Gastroesophageal sphincter (tissue), 4 donors: ENCODE measurements at regions not wholly inside any gene's neighbourhood (a gene's known extent, or its start where the extent isn't known, plus 50 kb on each side); places are given as distances from the start of the nearest gene placed in this dataset.

ENCODE experiments used
- ATAC-seq: fragments of 150-250 bp; one replicate; pipeline ENCODE4 v1.9.1; 2016; ENCODE audit warnings: mild to moderate bottlenecking, moderate library complexity
- H3K27ac ChIP-seq, 4 donors: fragments of 200-600 bp; sonication (generic) in 3 of 4; 1 replicate in 3 of 4; 2 replicates in 1 of 4; pipeline ENCODE4 v1.5.1; 2016 to 2019
- H3K27me3 ChIP-seq: fragments of 200-600 bp; sonication (generic); one replicate; pipeline ENCODE4 v1.5.1; 2019
- H3K36me3 ChIP-seq, 2 donors: fragments of 200-600 bp; sonication (generic); one replicate each; pipeline ENCODE4 v1.5.1; 2019; ENCODE audit warnings: control low read depth in 1 of 2
- H3K4me1 ChIP-seq, 3 donors: fragments of 200-600 bp; sonication (generic); 1 replicate in 2 of 3; 2 replicates in 1 of 3; pipeline ENCODE4 v1.5.1; 2016 to 2019; ENCODE audit warnings: control low read depth in 2 of 3
- H3K4me3 ChIP-seq, 2 donors: fragments of 200-600 bp; sonication (generic); one replicate each; pipeline ENCODE4 v1.5.1; 2019; ENCODE audit warnings: mild to moderate bottlenecking in 1 of 2, moderate library complexity in 1 of 2
- H3K9me3 ChIP-seq, 3 donors: fragments of 200-600 bp; sonication (generic); one replicate each; pipeline ENCODE4 v1.5.1; 2017 to 2019; ENCODE audit warnings: control low read depth in 2 of 3
- CTCF ChIP-seq, 4 experiments: fragments of 200-600 bp in 2 of 4; fragments of 450-650 bp in 2 of 4; sonication (generic) in 1 of 4; IDR thresholded peaks; one replicate each; pipeline ENCODE4 v1.5.1; 2017 to 2019; ENCODE audit warnings: antibody characterized with exemption in 4 of 4, mild to moderate bottlenecking in 2 of 4, moderate library complexity in 2 of 4
- EP300 ChIP-seq: sonication (generic); formaldehyde crosslinking; IDR thresholded peaks from one replicate; pipeline ENCODE4 v1.6.1; 2017; ENCODE audit warnings: antibody characterized with exemption, mild to moderate bottlenecking
- POLR2A ChIP-seq, 2 donors: fragments of 450-650 bp; IDR thresholded peaks; one replicate each; pipeline ENCODE4 v1.6.1; 2017; ENCODE audit warnings: antibody characterized with exemption in 2 of 2, mild to moderate bottlenecking in 2 of 2, moderate library complexity in 1 of 2
- POLR2AphosphoS5 ChIP-seq: sonication (generic); formaldehyde crosslinking; IDR thresholded peaks from one replicate; pipeline ENCODE4 v1.6.1; 2017; ENCODE audit warnings: antibody characterized with exemption
- WGBS, 2 donors: methylation state at CpG; one replicate each; pipeline ENCODE4 v1.1.5; 2018; ENCODE audit warnings: low coverage in 1 of 2; 5-methylcytosine and 5-hydroxymethylcytosine counted together

DNA sequence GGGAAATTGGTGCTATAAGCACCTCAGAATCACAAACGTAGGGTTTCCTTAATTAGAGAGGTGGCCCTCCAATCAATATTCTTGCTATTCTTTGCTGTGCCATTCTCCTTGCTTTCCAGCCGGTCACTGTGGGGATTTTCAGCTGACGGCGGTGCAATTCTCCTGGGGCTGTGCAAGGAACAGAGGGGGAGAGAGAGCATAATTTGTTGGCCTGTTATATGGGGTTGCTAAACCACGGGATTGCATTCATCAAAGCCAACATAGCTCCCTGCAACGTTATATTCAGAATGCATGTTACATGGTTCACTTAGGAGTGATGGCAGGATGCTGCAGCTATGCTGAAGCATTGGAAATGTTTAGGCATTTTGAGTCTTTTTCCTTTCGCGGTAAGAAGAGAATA is 441.3 kb upstream of the CLINT1 start:
- Histone ChIP-seq H3K27me3 (no peaks in the 10 kb centered on the region), H3K4me3 (no peak overlapping the region), H3K36me3 (no peaks in the 10 kb centered on the region), H3K27ac (no peak overlapping the region), H3K4me1 (no peaks in the 10 kb centered on the region), H3K9me3 (peaks cover 0 to 15% (median 0%) of the 10 kb centered on the region in 3 donors)
- TF ChIP-seq POLR2A (IDR thresholded peaks at IDR 0.05) (no peak), EP300 (no peak)
- 64 to 72% methylated on average over 7 to 8 of the region's 8 CpGs for WGBS, 2 donors
- no peak for ATAC-seq

DNA sequence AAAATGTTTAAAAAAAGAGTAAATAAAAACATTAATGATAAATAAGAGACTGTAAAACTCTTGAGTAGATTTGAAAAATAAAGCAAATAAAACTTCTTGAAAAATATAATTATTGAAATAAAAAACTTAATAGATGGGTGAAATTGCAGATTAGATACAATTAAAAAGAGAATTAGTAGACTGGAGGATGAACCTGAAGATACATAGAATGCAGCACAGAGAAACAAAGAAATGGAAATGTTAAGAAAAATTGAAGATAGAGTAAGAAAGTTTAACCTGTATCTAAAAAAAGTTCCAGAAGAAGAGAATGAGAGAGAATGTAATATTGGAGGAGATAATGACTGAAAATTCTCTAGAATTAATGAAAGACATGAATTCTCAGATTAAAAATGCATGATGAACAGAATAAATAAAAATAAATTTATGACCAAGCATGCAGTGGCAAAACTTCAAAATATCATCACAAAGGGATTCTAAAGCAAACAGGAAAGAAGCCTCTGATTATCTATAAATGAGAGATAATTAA is 438.1 kb upstream of the CLINT1 start:
- H3K36me3 ChIP-seq: no peaks in the 10 kb centered on the region
- no peak for TF ChIP-seq POLR2A (IDR thresholded peaks at IDR 0.05)
- no peak for TF ChIP-seq CTCF (IDR thresholded peaks at IDR 0.05)
- TF ChIP-seq EP300: no peak
- TF ChIP-seq POLR2AphosphoS5: no peak
- no peak overlapping the region for H3K27ac ChIP-seq
- no peak for ATAC-seq
- H3K4me1 ChIP-seq: no peaks in the 10 kb centered on the region
- H3K27me3 ChIP-seq: no peaks in the 10 kb centered on the region
- peaks cover 0 to 22% (median 0%) of the 10 kb centered on the region in 3 donors for H3K9me3 ChIP-seq
- no peak overlapping the region for H3K4me3 ChIP-seq

GRCh38 chr5:158294701-158295100 is 435.8 kb upstream of the CLINT1 start:
- WGBS, 2 donors: 57 to 94% methylated on average over 6 of the region's 6 CpGs
- TF ChIP-seq POLR2AphosphoS5: no peak
- TF ChIP-seq EP300: no peak
- no peak for TF ChIP-seq CTCF (IDR thresholded peaks at IDR 0.05)
- TF ChIP-seq POLR2A (IDR thresholded peaks at IDR 0.05): no peak

DNA sequence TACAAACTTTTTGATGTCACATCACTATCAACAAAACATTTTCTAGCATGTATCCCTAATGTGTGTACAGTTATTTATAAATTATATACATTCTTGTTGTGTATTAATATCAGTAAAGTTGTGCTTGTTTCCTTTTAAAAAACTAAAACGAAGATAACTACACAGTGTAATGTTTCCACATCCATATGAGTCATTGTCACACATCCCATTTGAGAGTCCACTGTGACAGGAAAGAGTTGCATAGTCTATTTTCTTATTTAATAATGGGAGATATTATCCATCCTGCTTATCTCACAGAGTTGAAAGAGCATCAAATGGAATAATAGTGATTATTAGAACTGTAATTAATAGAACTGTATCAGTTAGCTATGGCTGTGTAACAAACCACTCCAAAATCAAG is 434.0 kb upstream of the CLINT1 start:
- H3K9me3 ChIP-seq: peaks cover 0 to 22% (median 0%) of the 10 kb centered on the region in 3 donors
- peaks cover 0 to 9% (median 0%) of the 10 kb centered on the region in 3 donors for H3K4me1 ChIP-seq
- 80 to 88% methylated on average over 1 of the region's 1 CpG for WGBS, 2 donors
- no peaks in the 10 kb centered on the region for H3K27me3 ChIP-seq
- no peaks in the 10 kb centered on the region for H3K36me3 ChIP-seq
- H3K4me3 ChIP-seq: no peak overlapping the region
- no peak overlapping the region for H3K27ac ChIP-seq
- no peak for ATAC-seq
- TF ChIP-seq EP300: no peak
- TF ChIP-seq POLR2AphosphoS5: no peak
- TF ChIP-seq POLR2A (IDR thresholded peaks at IDR 0.05): no peak
- TF ChIP-seq CTCF (IDR thresholded peaks at IDR 0.05): no peak

More at GRCh38 chr5:158294701-158295100, 435.8 kb upstream of the CLINT1 start:
- Histone ChIP-seq H3K27ac (no peak overlapping the region), H3K4me1 (no peaks in the 10 kb centered on the region), H3K4me3 (no peak overlapping the region), H3K36me3 (no peaks in the 10 kb centered on the region), H3K27me3 (no peaks in the 10 kb centered on the region), H3K9me3 (peaks cover 0 to 22% (median 0%) of the 10 kb centered on the region in 3 donors)
- no peak for ATAC-seq

DNA sequence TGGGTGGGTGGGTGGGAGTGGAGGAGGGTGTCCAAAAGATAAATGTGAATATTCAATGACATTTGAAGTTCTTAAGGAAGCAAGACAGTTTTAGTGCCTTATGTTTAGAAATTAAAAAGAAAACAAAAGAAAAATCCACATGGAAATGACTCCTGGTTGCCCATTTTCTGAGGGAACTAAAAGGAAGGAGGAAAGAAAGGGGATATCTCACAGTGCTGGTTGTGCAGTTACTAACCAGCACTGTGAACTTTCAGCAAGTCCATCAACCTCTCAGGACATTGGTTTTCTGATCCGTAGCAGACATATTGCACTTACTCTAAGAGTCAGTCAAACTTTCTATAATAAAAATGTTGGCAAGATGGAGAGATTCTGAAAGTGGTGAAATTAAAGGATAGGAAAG is 431.0 kb upstream of the CLINT1 start:
- H3K27ac ChIP-seq: no peak overlapping the region
- no peak overlapping the region for H3K4me3 ChIP-seq
- no peaks in the 10 kb centered on the region for H3K27me3 ChIP-seq
- ATAC-seq: no peak
- H3K4me1 ChIP-seq: peaks cover 0 to 9% (median 0%) of the 10 kb centered on the region in 3 donors
- H3K9me3 ChIP-seq: peaks cover 0 to 6% (median 0%) of the 10 kb centered on the region in 3 donors
- TF ChIP-seq POLR2AphosphoS5: no peak
- no peak for TF ChIP-seq CTCF (IDR thresholded peaks at IDR 0.05)
- TF ChIP-seq POLR2A (IDR thresholded peaks at IDR 0.05): no peak
- TF ChIP-seq EP300: no peak
- no peaks in the 10 kb centered on the region for H3K36me3 ChIP-seq
- 75% methylated on average over 1 of the region's 1 CpG; no CpG with 5 or more reads in 1 of the 2 donors for WGBS, 2 donors
